Left lung (tissue), 4 donors: ENCODE measurements at regions not wholly inside any gene's neighbourhood (a gene's known extent, or its start where the extent isn't known, plus 50 kb on each side); places are given as distances from the start of the nearest gene placed in this dataset.

Source experiments
- ATAC-seq: fragments of 200-7000 bp; cut with Tn5 transposase; one replicate; pipeline ENCODE4 v1.9.1; 2020; ENCODE audit warnings: moderate library complexity
- DNase-seq, 4 donors: peaks; one replicate each; pipeline ENCODE4 v3.0.0-alpha.2; 2013 to 2020
- H3K27ac ChIP-seq, 2 donors: fragments of 200-600 bp; sonication (generic) in 1 of 2; one replicate each; pipeline versions ENCODE4 v1.5.0 to v1.8.0; 2020 to 2021
- H3K27me3 ChIP-seq, 2 donors: fragments of 200-600 bp; sonication (generic) in 1 of 2; one replicate each; pipeline versions ENCODE4 v1.5.0 to v1.8.0; 2020 to 2021
- H3K36me3 ChIP-seq, 2 donors: fragments of 200-600 bp; sonication (generic) in 1 of 2; one replicate each; pipeline versions ENCODE4 v1.5.0 to v1.8.0; 2020 to 2021
- H3K4me1 ChIP-seq, 2 donors: fragments of 200-600 bp; one replicate each; pipeline ENCODE4 v1.8.0; 2021
- H3K4me3 ChIP-seq, 2 donors: fragments of 200-600 bp; sonication (generic) in 1 of 2; one replicate each; pipeline versions ENCODE4 v1.5.0 to v1.8.0; 2020 to 2021; ENCODE audit warnings: mild to moderate bottlenecking in 1 of 2
- H3K9me3 ChIP-seq, 2 donors: fragments of 200-600 bp; sonication (generic) in 1 of 2; one replicate each; pipeline versions ENCODE4 v1.5.0 to v1.8.0; 2020 to 2021
- intact Hi-C, 2 donors: fragments of 100-400 bp; cut with DNase I; formaldehyde crosslinking; loops; one replicate each; pipeline versions ENCODE4 v1.11.2 to v1.14.2; 2022
- TF ChIP-seq, protein P1 (sequence below), 2 donors: fragments of 200-600 bp; sonication (generic) in 1 of 2; IDR thresholded peaks; one replicate each; pipeline versions ENCODE4 v1.5.0 to v1.8.0; 2021; ENCODE audit warnings: antibody characterized with exemption in 2 of 2
- donor health status: DM: no; HTN: yes; CAD: no.
- donor health status: DM: no; HTN: no; CAD: no.

GRCh38 chr18:67068608-67069007, 447.9 kb downstream of the DSEL start:
- Histone ChIP-seq H3K27me3 (no peaks in the 10 kb centered on the region), H3K36me3 (no peaks in the 10 kb centered on the region), H3K9me3 (no peaks in the 10 kb centered on the region), H3K4me1 (no peaks in the 10 kb centered on the region), H3K27ac (no peak overlapping the region), H3K4me3 (no peak overlapping the region)
- TF ChIP-seq, protein P1, sequence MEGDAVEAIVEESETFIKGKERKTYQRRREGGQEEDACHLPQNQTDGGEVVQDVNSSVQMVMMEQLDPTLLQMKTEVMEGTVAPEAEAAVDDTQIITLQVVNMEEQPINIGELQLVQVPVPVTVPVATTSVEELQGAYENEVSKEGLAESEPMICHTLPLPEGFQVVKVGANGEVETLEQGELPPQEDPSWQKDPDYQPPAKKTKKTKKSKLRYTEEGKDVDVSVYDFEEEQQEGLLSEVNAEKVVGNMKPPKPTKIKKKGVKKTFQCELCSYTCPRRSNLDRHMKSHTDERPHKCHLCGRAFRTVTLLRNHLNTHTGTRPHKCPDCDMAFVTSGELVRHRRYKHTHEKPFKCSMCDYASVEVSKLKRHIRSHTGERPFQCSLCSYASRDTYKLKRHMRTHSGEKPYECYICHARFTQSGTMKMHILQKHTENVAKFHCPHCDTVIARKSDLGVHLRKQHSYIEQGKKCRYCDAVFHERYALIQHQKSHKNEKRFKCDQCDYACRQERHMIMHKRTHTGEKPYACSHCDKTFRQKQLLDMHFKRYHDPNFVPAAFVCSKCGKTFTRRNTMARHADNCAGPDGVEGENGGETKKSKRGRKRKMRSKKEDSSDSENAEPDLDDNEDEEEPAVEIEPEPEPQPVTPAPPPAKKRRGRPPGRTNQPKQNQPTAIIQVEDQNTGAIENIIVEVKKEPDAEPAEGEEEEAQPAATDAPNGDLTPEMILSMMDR (IDR thresholded peaks at IDR 0.05) = no peak
- intact Hi-C loops = no loop called here
- DNase-seq (no peak), ATAC-seq (no peak)

GRCh38 chr18:67047334-67047733, 443.4 kb upstream of the CDH19 start:
- TF ChIP-seq, protein P1 (IDR thresholded peaks at IDR 0.05) = no peak

GRCh38 chr18:67043276-67043675, 439.4 kb upstream of the CDH19 start:
- Histone ChIP-seq H3K4me1 (no peaks in the 10 kb centered on the region), H3K36me3 (no peaks in the 10 kb centered on the region), H3K4me3 (no peak overlapping the region), H3K27me3 (no peaks in the 10 kb centered on the region), H3K9me3 (no peaks in the 10 kb centered on the region), H3K27ac (no peak overlapping the region)
- TF ChIP-seq, protein P1 (IDR thresholded peaks at IDR 0.05) = no peak
- ATAC-seq (no peak), DNase-seq (peak in 1 of 4 donors; percentile 64)
- intact Hi-C loops = no loop called here

More at GRCh38 chr18:67047334-67047733, 443.4 kb upstream of the CDH19 start:
- no peak for ATAC-seq
- no peak for DNase-seq
- Histone ChIP-seq H3K4me1 (no peaks in the 10 kb centered on the region), H3K27me3 (no peaks in the 10 kb centered on the region), H3K27ac (no peak overlapping the region), H3K36me3 (no peaks in the 10 kb centered on the region), H3K9me3 (no peaks in the 10 kb centered on the region), H3K4me3 (no peak overlapping the region)
- intact Hi-C loops = no loop called here

DNA sequence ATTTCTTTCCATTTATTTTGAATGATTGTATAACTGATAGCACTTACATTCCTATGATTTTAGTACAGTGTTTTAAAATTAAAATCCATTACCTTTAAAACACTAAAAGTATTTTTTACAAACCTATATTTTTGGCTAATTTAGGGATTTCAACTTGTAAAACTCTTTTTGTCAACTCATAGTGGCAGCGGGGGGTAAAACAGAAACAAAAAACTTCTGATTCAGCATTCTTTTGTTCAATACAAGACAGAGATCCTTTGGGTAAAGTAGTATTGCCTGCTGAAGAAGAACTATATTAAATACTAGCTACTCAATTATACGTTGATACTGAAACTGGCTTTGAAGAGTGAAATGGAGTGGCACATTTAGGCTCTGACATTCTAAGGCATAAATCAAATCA, 437.4 kb upstream of the CDH19 start:
- Histone ChIP-seq H3K4me1 (no peaks in the 10 kb centered on the region), H3K27ac (no peak overlapping the region), H3K27me3 (no peaks in the 10 kb centered on the region), H3K36me3 (no peaks in the 10 kb centered on the region), H3K4me3 (no peak overlapping the region), H3K9me3 (no peaks in the 10 kb centered on the region)
- TF ChIP-seq, protein P1 (IDR thresholded peaks at IDR 0.05) = no peak
- ATAC-seq (no peak), DNase-seq (no peak)
- intact Hi-C loops = no loop called here

DNA sequence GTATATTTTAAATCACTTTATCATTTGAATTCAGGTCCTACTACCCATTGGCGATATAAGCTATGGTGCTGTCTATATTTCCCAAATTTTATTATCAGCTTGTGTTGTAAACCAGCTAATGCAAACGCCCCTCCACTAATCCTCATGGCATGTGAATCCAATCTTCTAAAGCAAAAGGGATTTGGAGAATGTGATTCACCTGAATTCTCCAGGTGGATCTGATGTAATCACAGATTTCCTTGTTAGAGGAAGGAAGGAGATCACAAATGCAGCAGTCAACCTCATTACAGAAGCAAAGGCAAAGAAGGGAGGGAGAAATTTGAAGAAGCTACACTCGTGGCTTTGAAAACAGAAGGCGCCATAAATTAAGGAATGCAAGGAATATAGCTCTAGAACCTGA, 431.1 kb upstream of the CDH19 start:
- no peak for ATAC-seq
- no peak for DNase-seq
- intact Hi-C loops = no loop called here
- Histone ChIP-seq H3K4me1 (no peaks in the 10 kb centered on the region), H3K36me3 (no peaks in the 10 kb centered on the region), H3K27me3 (no peaks in the 10 kb centered on the region), H3K4me3 (no peak overlapping the region), H3K9me3 (no peaks in the 10 kb centered on the region), H3K27ac (no peak overlapping the region)
- TF ChIP-seq, protein P1 (IDR thresholded peaks at IDR 0.05) = no peak
